Upper lobe of left lung (tissue), 6 donors: ENCODE measurements at regions not wholly inside any gene's neighbourhood (a gene's known extent, or its start where the extent isn't known, plus 50 kb on each side); places are given as distances from the start of the nearest gene placed in this dataset.
"Not testable (repeated sequence)": the region's sequence is repeated elsewhere in the genome, so short reads cannot be mapped to it uniquely, and the experiment has no call there.

Experiments
- ATAC-seq, 2 donors: fragments of 200-7000 bp; cut with Tn5 transposase; one replicate each; pipeline ENCODE4 v1.9.1; 2022; ENCODE audit warnings: mild to moderate bottlenecking in 2 of 2, moderate library complexity in 2 of 2; ENCODE audit not compliant: low FRiP score in 2 of 2
- DNase-seq, 2 donors: peaks; one replicate each; pipeline ENCODE4 v3.0.0-alpha.2; 2019 to 2020
- H3K27ac ChIP-seq, 4 donors: fragments of 200-600 bp; sonication (generic); one replicate each; pipeline ENCODE4 v1.5.1; 2016 to 2019
- H3K27me3 ChIP-seq, 4 donors: fragments of 200-600 bp; sonication (generic); one replicate each; pipeline ENCODE4 v1.5.1; 2017 to 2019
- H3K36me3 ChIP-seq, 4 donors: fragments of 200-600 bp; sonication (generic); one replicate each; pipeline ENCODE4 v1.5.1; 2016 to 2019
- H3K4me1 ChIP-seq, 4 donors: fragments of 200-600 bp; sonication (generic); one replicate each; pipeline ENCODE4 v1.5.1; 2018 to 2019
- H3K4me3 ChIP-seq, 4 donors: fragments of 200-600 bp; sonication (generic); one replicate each; pipeline ENCODE4 v1.5.1; 2017 to 2019; ENCODE audit warnings: mild to moderate bottlenecking in 2 of 4, moderate library complexity in 1 of 4
- H3K9me3 ChIP-seq, 4 donors: fragments of 200-600 bp; sonication (generic); one replicate each; pipeline ENCODE4 v1.5.1; 2018 to 2019
- CTCF ChIP-seq, 6 experiments: fragments of 450-650 bp in 4 of 6; fragments of 200-600 bp in 2 of 6; sonication (generic) in 2 of 6; IDR thresholded peaks; one replicate each; pipeline ENCODE4 v1.5.1; 2016 to 2019; ENCODE audit warnings: antibody characterized with exemption in 6 of 6
- EP300 ChIP-seq, 4 donors: sonication (generic); formaldehyde crosslinking; IDR thresholded peaks; one replicate each; pipeline ENCODE4 v1.5.1; 2017; ENCODE audit warnings: antibody characterized with exemption in 4 of 4, control low read depth in 2 of 4
- POLR2A ChIP-seq, 4 donors: fragments of 450-650 bp; IDR thresholded peaks; one replicate each; pipeline ENCODE4 v1.5.1; 2016 to 2017; ENCODE audit warnings: antibody characterized with exemption in 4 of 4, mild to moderate bottlenecking in 2 of 4
- POLR2AphosphoS5 ChIP-seq, 2 donors: sonication (generic); formaldehyde crosslinking; IDR thresholded peaks; one replicate each; pipeline ENCODE4 v1.5.1; 2017; ENCODE audit warnings: antibody characterized with exemption in 2 of 2
- WGBS, 2 donors: methylation state at CpG; one replicate each; pipeline ENCODE4 v1.1.5; 2017 to 2018; 5-methylcytosine and 5-hydroxymethylcytosine counted together
- donor health status: DM: no; HTN: no; CAD: no; lungs with moderate emphysema.
- donor health status: DM: no; HTN: yes; CAD: no; lungs with severe emphysema.

DNA sequence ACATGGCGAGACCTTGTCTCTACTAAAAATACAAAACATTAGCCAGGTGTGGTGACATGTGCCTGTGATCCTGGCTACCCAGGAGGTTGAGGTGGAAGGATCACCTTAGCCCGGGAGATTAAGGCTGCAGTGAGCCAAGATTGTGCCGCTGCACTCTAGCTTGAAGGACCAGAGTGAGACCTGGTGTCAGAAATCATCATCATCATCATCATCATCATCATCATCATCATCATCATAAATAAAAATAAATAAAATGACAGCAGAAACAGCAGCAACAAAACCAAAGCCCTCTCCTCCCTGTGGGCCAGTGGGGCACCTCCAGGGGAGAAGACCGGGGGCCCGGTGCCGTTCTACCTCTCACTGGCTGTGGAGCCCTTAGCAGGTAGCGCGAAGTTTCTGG lies 281.9 kb upstream of the CRY1 start:
- TF ChIP-seq POLR2AphosphoS5 (IDR thresholded peaks at IDR 0.05) (no peak), CTCF (IDR thresholded peaks at IDR 0.05) (no peak), EP300 (IDR thresholded peaks at IDR 0.05) (no peak), POLR2A (IDR thresholded peaks at IDR 0.05) (no peak)
- no peaks in the 10 kb centered on the region for H3K9me3 ChIP-seq
- H3K27ac ChIP-seq = no peak overlapping the region
- 88 to 95% methylated on average over 8 of the region's 8 CpGs for WGBS, 2 donors
- H3K4me1 ChIP-seq = peaks cover 0 to 5% (median 0%) of the 10 kb centered on the region in 4 donors
- no peaks in the 10 kb centered on the region for H3K27me3 ChIP-seq
- no peaks in the 10 kb centered on the region for H3K36me3 ChIP-seq
- H3K4me3 ChIP-seq = no peak overlapping the region
- DNase-seq = no peak
- ATAC-seq = no peak

- ATAC-seq (no peak), DNase-seq (no peak)
- no peak overlapping the region for H3K27ac ChIP-seq
- WGBS, 2 donors = 83 to 90% methylated on average over 6 of the region's 6 CpGs
- H3K36me3 ChIP-seq = no peaks in the 10 kb centered on the region
- no peaks in the 10 kb centered on the region for H3K9me3 ChIP-seq
- H3K4me3 ChIP-seq = no peak overlapping the region
- no peaks in the 10 kb centered on the region for H3K27me3 ChIP-seq
- H3K4me1 ChIP-seq = no peaks in the 10 kb centered on the region
- TF ChIP-seq CTCF (IDR thresholded peaks at IDR 0.05) = no peak
- no peak for TF ChIP-seq POLR2AphosphoS5 (IDR thresholded peaks at IDR 0.05)
- TF ChIP-seq POLR2A (IDR thresholded peaks at IDR 0.05) = no peak
- no peak for TF ChIP-seq EP300 (IDR thresholded peaks at IDR 0.05)
Measured at GRCh38 chr12:107377596-107378385, 284.4 kb upstream of the CRY1 start.

DNA sequence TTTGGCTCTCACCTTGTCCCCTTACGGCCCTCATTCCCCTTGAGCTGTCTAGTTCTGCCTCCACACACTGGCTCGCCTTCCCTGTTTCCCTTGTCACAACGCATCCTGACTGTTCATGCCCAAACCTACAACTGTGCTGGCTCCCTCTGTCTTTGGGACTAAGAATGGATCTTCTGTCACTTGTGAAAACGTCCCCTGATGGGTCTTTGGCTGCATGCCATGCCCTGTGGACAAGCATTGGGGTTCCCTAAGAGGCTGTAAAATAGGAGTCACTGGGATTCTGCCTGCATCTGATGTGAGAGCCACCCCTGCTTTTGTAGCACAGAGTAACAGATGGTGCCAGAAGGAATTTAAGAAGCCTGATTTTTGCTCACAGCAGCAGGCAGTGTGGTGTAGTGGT lies 285.3 kb upstream of the CRY1 start:
- WGBS, 2 donors = 71 to 72% methylated on average over 4 of the region's 4 CpGs
- H3K36me3 ChIP-seq = no peaks in the 10 kb centered on the region
- no peak for ATAC-seq

GRCh38 chr12:107379142-107379851 lies 285.9 kb upstream of the CRY1 start:
- H3K27ac ChIP-seq, H3K9me3 ChIP-seq, H3K27me3 ChIP-seq, ATAC-seq, H3K4me3 ChIP-seq, H3K4me1 ChIP-seq, DNase-seq, H3K36me3 ChIP-seq: not testable (repeated sequence)
- 81 to 87% methylated on average over 6 of the region's 6 CpGs for WGBS, 2 donors

More for the DNA sequence above, 285.3 kb upstream of the CRY1 start:
- Histone ChIP-seq H3K27ac (no peak overlapping the region), H3K9me3 (no peaks in the 10 kb centered on the region), H3K27me3 (no peaks in the 10 kb centered on the region), H3K4me3 (no peak overlapping the region), H3K4me1 (no peaks in the 10 kb centered on the region)
- DNase-seq = no peak
- TF ChIP-seq EP300 (IDR thresholded peaks at IDR 0.05) (no peak), POLR2AphosphoS5 (IDR thresholded peaks at IDR 0.05) (no peak), POLR2A (IDR thresholded peaks at IDR 0.05) (no peak), CTCF (IDR thresholded peaks at IDR 0.05) (no peak)

DNA sequence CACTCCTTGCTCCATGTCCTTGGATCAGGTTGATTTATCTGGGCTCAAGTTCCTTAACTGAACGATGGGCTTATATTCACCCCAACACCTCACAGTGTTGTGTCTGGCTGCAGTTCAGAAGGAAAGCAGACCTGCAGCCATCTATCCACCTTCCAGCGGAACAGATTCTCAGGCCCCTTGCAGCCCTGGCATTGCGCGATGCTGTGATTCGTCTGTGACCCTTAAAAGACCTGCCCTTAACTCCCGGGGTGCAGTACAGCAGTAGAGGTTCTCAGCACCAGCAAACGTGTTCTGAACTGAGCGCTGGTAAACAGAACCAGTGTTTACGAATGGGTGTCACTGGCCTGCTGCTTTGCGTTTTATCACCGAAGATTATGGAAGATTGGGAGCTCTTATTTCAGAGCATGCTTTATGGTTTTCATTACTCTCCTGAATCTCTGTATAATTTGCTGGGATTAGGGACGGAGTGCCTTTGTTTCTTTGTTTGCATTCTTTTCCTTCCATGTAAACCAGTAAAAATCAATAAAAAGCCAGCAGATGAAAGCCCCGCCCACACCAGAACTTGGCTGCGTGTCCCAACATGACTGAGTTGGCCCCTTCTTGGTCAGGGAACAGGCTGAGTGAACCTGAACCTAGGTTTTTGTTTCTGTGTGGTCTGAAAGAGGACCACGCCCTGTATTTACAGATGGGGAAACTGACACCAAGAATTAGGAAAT lies 286.7 kb upstream of the CRY1 start:
- Histone ChIP-seq H3K27ac (no peak overlapping the region), H3K36me3 (no peaks in the 10 kb centered on the region), H3K27me3 (no peaks in the 10 kb centered on the region), H3K4me3 (no peak overlapping the region), H3K4me1 (no peaks in the 10 kb centered on the region), H3K9me3 (no peaks in the 10 kb centered on the region)
- ATAC-seq (no peak), DNase-seq (no peak)
- 61 to 69% methylated on average over 9 to 15 of the region's 15 CpGs for whole genome bisulfite sequencing, 2 donors
- TF ChIP-seq CTCF (IDR thresholded peaks at IDR 0.05) (no peak), EP300 (IDR thresholded peaks at IDR 0.05) (no peak), POLR2AphosphoS5 (IDR thresholded peaks at IDR 0.05) (no peak), POLR2A (IDR thresholded peaks at IDR 0.05) (no peak)
